NCI-H1694 (cell line): ENCODE measurements at regions not wholly inside any gene's neighbourhood (a gene's known extent, or its start where the extent isn't known, plus 50 kb on each side); places are given as distances from the start of the nearest gene placed in this dataset.
"Not testable (repeated sequence)": the region's sequence is repeated elsewhere in the genome, so short reads cannot be mapped to it uniquely, and the experiment has no call there.

Experiments used
- DNase-seq: peaks from one replicate; lab custom pipeline; 2025; lab: John Stamatoyannopoulos, UW

- no peak for DNase-seq
Measured at GRCh38 chr7:97377713-97378112, 260.2 kb downstream of the SDHAF3 start.

- DNase-seq = no peak
Measured at GRCh38 chr7:97381815-97382554, 264.5 kb downstream of the SDHAF3 start.

GRCh38 chr7:97390052-97390451 lies 272.6 kb downstream of the SDHAF3 start:
- no peak for DNase-seq

GRCh38 chr7:97390915-97391593 lies 273.6 kb downstream of the SDHAF3 start:
- no peak for DNase-seq

DNA sequence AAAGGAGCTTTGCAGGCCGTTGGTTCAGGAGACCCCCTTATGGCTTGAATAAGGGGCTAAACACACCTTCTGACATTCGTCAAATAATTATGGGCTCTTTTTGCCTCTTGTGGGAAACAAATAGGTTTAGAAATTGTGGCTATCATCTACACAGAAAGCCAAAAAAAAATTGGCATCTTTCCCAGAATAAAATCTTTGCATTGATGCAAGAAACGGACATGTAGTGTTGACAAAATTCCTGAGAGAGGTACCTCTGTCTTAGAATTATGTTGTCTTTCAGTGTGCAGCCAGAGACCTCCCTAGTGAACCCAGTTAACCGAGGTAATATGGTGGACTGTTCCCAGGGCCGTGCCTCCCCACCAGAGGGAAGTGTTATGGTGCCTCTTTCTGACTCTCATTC lies 283.9 kb downstream of the SDHAF3 start:
- no peak for DNase-seq

DNA sequence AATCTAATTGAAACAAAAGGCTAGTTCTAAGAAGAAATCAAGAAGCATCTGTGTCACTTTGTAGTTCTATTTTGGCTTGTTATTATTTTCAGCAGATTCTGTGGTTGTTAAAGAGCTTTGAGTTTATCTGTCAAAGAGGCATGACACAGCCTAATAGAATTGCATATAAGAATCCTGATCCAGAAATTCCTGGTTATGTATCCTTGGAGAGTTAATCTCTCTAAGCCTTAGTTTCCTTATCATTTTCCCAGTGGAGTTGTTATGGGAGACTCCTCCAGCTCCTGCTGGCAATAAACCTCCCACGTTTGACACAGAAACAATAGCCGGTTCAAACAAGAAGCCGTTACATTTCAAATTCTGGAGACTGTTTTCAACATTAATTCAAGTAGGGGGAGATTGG lies 288.3 kb downstream of the SDHAF3 start:
- no peak for DNase-seq

DNA sequence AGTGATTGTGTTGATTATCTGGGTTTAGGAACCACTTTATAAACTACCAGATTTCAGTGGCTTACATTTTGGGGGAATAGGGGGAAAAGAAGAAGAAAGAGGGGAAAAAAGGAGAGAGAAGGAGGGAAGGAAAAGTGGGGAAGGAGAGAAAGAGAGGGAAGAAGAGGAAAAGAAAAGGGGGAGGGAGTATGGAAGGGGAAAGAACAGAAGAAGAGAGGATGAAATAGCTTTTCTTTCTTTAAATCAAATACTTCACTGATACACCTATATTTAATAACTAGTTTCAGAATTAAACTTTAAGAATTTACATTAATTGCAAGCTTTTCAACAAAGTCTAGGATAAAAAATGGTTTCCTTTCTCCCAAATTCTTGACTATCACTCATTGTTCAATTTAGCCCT lies 289.6 kb downstream of the SDHAF3 start:
- DNase-seq = no peak

DNA sequence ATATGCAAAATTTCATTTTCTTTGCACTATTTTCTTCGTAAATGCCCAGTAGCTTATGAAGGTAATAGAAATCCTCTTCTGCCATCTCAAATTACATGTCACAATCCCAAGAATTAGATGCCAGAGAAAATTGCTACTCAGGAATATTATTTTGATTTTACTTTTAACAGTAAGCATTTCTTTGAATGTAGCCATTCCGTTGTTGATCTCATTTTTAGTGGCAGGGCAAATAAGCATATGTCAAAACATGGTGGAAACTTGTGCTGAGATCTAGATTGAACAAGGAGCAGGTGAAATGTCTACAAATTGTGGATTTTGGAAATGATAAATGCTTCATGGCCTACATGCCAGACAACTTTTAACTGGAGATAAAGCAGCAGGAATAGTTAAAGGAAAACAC lies 291.8 kb downstream of the SDHAF3 start:
- DNase-seq = no peak

GRCh38 chr7:97418312-97418711 lies 300.8 kb downstream of the SDHAF3 start:
- no peak for DNase-seq

- no peak for DNase-seq
Measured at GRCh38 chr7:97419898-97420297, 302.4 kb downstream of the SDHAF3 start.

DNA sequence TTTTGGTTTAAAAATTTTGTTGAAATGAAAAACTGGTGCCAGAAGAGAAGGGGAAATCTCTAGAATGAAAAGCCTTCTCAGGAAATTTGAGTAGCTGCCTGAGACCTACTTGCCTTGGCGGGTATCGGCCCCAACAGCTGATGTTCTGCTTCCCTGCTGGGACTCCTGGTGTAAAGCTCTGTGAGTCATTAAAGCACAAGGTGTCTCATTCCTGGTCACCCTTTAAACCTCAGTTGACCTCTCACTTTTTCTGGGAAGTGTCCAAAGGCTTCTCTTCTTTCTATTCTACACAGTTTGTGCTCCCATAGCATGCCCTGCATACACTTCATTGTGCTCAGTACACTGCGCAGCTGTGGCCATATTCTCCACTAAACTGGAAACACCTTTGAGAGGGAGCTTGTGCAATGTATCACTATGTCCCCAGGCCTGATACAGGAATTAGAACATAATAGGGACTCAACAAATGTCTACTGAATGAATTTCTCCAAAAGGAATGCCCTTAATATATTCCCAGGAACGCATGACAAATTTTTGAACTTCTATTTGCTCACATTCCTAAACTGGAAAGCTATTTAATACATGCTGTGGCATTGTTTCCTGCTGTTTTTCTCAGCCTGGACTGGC lies 303.9 kb downstream of the SDHAF3 start:
- DNase-seq = no peak

DNA sequence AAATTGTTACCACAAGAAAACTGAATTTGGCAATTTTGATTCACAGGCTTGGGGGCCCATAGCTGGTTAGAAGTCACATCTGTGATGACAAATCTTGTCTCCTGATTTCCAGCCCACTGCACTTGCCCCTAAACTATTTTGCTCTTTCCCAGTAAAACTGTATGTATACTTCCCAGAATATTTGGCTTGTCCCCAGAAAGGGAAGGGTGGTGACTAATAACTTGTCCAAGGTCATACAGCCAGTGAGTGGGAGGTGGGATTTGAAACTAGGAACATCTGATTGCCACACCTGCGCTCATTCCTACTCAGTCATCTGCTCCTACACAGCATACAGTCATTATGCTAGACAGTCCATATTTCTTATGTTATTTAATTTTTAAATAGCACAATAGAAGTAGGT lies 304.5 kb downstream of the SDHAF3 start:
- DNase-seq = no peak

GRCh38 chr7:97430006-97430405 lies 301.9 kb upstream of the TAC1 start:
- no peak for DNase-seq

GRCh38 chr7:97439637-97440214 lies 292.2 kb upstream of the TAC1 start:
- DNase-seq = no peak

DNA sequence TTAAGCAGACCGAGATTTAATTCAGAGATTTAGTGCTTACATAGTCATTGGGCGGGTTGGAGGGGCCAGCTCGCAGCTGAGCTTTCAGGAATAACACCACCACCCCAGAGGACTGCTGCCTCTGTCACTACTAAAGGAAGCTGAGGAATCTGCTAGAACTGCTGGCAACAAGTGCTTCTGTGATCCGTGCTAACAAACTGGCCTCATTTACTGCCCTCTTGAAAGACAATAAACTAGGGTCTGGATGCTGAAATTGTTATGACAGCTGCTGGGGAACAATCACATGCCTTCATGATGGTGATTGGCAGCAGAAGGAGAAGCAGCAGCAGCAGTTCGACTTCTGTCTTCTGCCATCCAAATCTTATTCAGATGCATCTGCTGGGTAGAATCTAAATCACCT lies 285.5 kb upstream of the TAC1 start:
- no peak for DNase-seq

GRCh38 chr7:97449448-97449847 lies 282.4 kb upstream of the TAC1 start:
- not testable (repeated sequence) for DNase-seq

DNA sequence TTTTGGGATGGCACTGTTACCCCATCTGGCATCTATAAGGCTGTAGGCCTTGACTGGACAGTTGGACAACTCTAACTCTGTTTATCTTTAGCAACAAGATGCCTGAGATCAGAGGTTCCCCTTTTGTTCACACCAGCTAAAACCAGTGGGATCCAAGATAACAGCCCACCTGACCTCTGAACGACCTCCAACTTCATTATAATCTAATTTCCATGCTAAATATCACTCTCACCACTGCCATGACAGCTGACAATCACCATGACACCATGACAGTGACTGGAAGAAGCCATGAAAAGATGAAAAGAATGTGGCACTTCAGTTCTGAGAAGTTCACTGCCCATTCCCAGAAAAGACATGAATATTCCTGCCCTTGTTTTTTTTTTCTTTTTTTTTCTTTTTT lies 281.4 kb upstream of the TAC1 start:
- DNase-seq = no peak

GRCh38 chr7:97454636-97455035 lies 277.2 kb upstream of the TAC1 start:
- no peak for DNase-seq

DNA sequence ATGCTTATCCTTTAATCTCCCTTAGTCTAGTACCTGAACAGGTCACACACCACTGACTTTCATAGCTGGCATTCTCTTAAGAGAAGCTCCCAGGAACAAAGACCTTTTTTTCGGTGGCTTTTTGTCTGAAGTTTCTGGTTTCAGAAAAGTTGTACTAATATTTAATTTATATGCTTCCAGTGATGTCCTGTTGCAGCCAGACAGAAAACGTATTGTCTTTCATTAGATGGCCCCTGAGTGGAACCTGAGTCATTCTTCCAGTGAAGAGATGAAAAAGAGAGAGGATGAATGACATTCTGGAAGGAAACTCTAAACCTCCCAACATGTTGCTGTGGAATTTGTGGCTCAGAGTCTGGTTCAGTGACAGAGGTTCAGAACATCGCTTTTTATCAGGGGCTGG lies 274.8 kb upstream of the TAC1 start:
- DNase-seq = no peak

GRCh38 chr7:97460433-97460832 lies 271.5 kb upstream of the TAC1 start:
- DNase-seq = no peak

DNA sequence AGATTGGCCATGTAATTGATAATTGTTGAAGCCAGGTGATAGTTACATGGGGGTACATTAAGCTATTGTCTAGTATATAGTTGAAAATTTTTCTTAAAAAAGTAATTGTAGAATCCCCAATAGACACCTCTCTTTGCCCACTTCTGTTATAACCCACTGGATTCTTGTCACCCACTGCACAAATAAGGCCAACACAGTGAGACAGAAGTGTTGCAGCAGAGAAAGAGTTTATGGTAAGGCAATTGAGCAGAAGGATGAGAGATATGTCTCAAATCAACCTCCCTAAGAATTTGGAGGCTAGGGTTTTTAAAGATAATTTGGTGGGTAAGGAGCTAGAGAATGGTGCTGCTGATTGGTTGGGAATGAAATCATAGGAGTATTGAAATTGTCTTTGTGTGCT lies 270.3 kb upstream of the TAC1 start:
- DNase-seq = no peak

- DNase-seq = no peak
Measured at GRCh38 chr7:97466071-97466470, 265.8 kb upstream of the TAC1 start.
